T47D (cell line): ENCODE measurements at regions not wholly inside any gene's neighbourhood (a gene's known extent, or its start where the extent isn't known, plus 50 kb on each side); places are given as distances from the start of the nearest gene placed in this dataset.

Experiments used
- DNase-seq, 2 experiments: peaks; one replicate each; pipeline versions ENCODE4 v3.0.0 to v3.0.0-alpha.2; 2011 to 2012; ENCODE audit warnings: low read depth in 1 of 2, low spot score in 1 of 2
- JUND ChIP-seq: IDR thresholded peaks from 2 replicates; pipeline ENCODE4 v1.6.1; 2012; ENCODE audit warnings: low read depth
- in situ Hi-C: cut with HindIII; loops from 2 replicates; pipeline ENCODE4 v1.10.0; 2016; ENCODE audit warnings: low sequenced_read_pairs, low pct_unique_long_range_greater_than_20kb

- in situ Hi-C loops, result no loop called here
- DNase-seq, result no peak
- TF ChIP-seq JUND, result no peak
These were observed 2823.7 kb upstream of the PCDH20 start for GRCh38 chr13:64239372-64239771.

GRCh38 chr13:64234255-64234654, 2818.6 kb upstream of the PCDH20 start:
- in situ Hi-C loops, result no loop called here
- no peak for TF ChIP-seq JUND
- DNase-seq, result no peak

- in situ Hi-C loops, result no loop called here
- no peak for TF ChIP-seq JUND
- DNase-seq, result peak in 1 of 2 experiments; percentile 12
These were observed 2807.4 kb upstream of the PCDH20 start for GRCh38 chr13:64223016-64223415.

- in situ Hi-C loops, result no loop called here
- TF ChIP-seq JUND, result no peak
- DNase-seq, result no peak
These were observed 2791.0 kb upstream of the PCDH20 start for GRCh38 chr13:64206430-64207225.

- in situ Hi-C loops, result no loop called here
- TF ChIP-seq JUND, result no peak
- DNase-seq, result no peak
These were observed 2786.9 kb upstream of the PCDH20 start for GRCh38 chr13:64202517-64202916.

GRCh38 chr13:64197232-64197631, 2781.6 kb upstream of the PCDH20 start:
- no peak for DNase-seq
- in situ Hi-C loops, result no loop called here

GRCh38 chr13:64186503-64187250, 2771.0 kb upstream of the PCDH20 start:
- DNase-seq, result no peak
- in situ Hi-C loops, result no loop called here
- TF ChIP-seq JUND, result no peak

More at GRCh38 chr13:64197232-64197631, 2781.6 kb upstream of the PCDH20 start:
- TF ChIP-seq JUND, result no peak

- in situ Hi-C loops, result no loop called here
- no peak for DNase-seq
- no peak for TF ChIP-seq JUND
These were observed 2770.4 kb upstream of the PCDH20 start for GRCh38 chr13:64186071-64186470.

- in situ Hi-C loops, result no loop called here
- TF ChIP-seq JUND, result no peak
- DNase-seq, result no peak
These were observed 2765.1 kb upstream of the PCDH20 start for GRCh38 chr13:64180756-64181155.

- in situ Hi-C loops, result no loop called here
- TF ChIP-seq JUND, result no peak
- no peak for DNase-seq
These were observed 2750.2 kb upstream of the PCDH20 start for GRCh38 chr13:64165826-64166225.

GRCh38 chr13:64164435-64164834, 2748.8 kb upstream of the PCDH20 start:
- DNase-seq, result no peak
- TF ChIP-seq JUND, result no peak
- in situ Hi-C loops, result no loop called here

- in situ Hi-C loops, result no loop called here
- TF ChIP-seq JUND, result no peak
- DNase-seq, result no peak
These were observed 2744.8 kb upstream of the PCDH20 start for GRCh38 chr13:64160479-64160878.

GRCh38 chr13:64158908-64159307, 2743.3 kb upstream of the PCDH20 start:
- DNase-seq, result no peak
- in situ Hi-C loops, result no loop called here

More at GRCh38 chr13:64158908-64159307, 2743.3 kb upstream of the PCDH20 start:
- no peak for TF ChIP-seq JUND
